GM13976 (cell line): ENCODE measurements at regions not wholly inside any gene's neighbourhood (a gene's known extent, or its start where the extent isn't known, plus 50 kb on each side); places are given as distances from the start of the nearest gene placed in this dataset.

Experiments used
- DNase-seq: peaks from one replicate; pipeline ENCODE4 v3.0.0; 2012; ENCODE audit warnings: low spot score
- CTCF ChIP-seq: IDR thresholded peaks from 2 replicates; pipeline ENCODE4 v1.5.1; 2012; ENCODE audit warnings: borderline replicate concordance, mild to moderate bottlenecking; ENCODE audit not compliant: insufficient read depth; ENCODE audit errors: extremely low read depth, missing control alignments, control extremely low read depth
- in situ Hi-C: fragments of 300-500 bp; cut with MboI; formaldehyde crosslinking; loops from one replicate; pipeline ENCODE4 v1.12.0; 2022; ENCODE audit warnings: low sequenced_read_pairs, mixed read lengths, inconsistent platforms; ENCODE audit not compliant: unreplicated experiment

GRCh38 chr11:109729761-109730160, 307.8 kb downstream of the C11orf87 start:
- no peak for DNase-seq
- in situ Hi-C loops = no loop called here
- TF ChIP-seq CTCF = no peak

- no peak for TF ChIP-seq CTCF
- in situ Hi-C loops = no loop called here
- no peak for DNase-seq
Measured at GRCh38 chr11:109730669-109731068, 308.7 kb downstream of the C11orf87 start.

GRCh38 chr11:109731451-109731850, 309.5 kb downstream of the C11orf87 start:
- in situ Hi-C loops = no loop called here
- no peak for DNase-seq
- TF ChIP-seq CTCF = no peak

GRCh38 chr11:109733245-109733644, 311.3 kb downstream of the C11orf87 start:
- no peak for TF ChIP-seq CTCF
- DNase-seq = no peak
- in situ Hi-C loops = no loop called here

- DNase-seq = no peak
- in situ Hi-C loops = no loop called here
- TF ChIP-seq CTCF = no peak
Measured at GRCh38 chr11:109734566-109734965, 312.6 kb downstream of the C11orf87 start.

- DNase-seq = no peak
- TF ChIP-seq CTCF = no peak
- in situ Hi-C loops = no loop called here
Measured at GRCh38 chr11:109735128-109735527, 313.1 kb downstream of the C11orf87 start.

- DNase-seq = no peak
- TF ChIP-seq CTCF = no peak
- in situ Hi-C loops = no loop called here
Measured at GRCh38 chr11:109739379-109739778, 317.4 kb downstream of the C11orf87 start.
